ENCODE measurements at regions not wholly inside any gene's neighbourhood (a gene's known extent, or its start where the extent isn't known, plus 50 kb on each side); places are given as distances from the start of the nearest gene placed in this dataset.

DNA sequence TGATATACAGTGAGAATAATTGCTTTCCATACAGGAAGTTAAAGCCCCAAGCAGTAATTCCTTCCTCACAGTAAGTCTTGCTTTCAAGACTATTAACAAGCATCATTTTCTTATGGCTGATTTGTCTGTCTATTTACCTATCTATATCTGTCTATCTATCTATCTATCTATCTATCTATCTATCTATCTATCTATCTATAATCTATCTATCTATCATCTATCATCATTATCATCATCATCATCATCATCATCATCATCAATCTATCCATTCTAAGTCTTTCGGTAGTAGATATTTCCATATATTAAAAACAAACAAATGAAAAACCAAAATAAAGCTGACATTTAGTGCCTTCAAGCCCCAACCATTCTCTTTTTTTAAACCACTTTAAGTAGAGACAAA lies 224.4 kb upstream of the RXFP2 start:
- TF ChIP-seq, protein P1, sequence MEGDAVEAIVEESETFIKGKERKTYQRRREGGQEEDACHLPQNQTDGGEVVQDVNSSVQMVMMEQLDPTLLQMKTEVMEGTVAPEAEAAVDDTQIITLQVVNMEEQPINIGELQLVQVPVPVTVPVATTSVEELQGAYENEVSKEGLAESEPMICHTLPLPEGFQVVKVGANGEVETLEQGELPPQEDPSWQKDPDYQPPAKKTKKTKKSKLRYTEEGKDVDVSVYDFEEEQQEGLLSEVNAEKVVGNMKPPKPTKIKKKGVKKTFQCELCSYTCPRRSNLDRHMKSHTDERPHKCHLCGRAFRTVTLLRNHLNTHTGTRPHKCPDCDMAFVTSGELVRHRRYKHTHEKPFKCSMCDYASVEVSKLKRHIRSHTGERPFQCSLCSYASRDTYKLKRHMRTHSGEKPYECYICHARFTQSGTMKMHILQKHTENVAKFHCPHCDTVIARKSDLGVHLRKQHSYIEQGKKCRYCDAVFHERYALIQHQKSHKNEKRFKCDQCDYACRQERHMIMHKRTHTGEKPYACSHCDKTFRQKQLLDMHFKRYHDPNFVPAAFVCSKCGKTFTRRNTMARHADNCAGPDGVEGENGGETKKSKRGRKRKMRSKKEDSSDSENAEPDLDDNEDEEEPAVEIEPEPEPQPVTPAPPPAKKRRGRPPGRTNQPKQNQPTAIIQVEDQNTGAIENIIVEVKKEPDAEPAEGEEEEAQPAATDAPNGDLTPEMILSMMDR (IDR thresholded peaks at IDR 0.05; ENCODE audit: low read depth, low read length, poor library complexity, severe bottlenecking), result no peak
- TF ChIP-seq EZH2phosphoT487 (IDR thresholded peaks at IDR 0.05; ENCODE audit: borderline replicate concordance, low read length), result no peak
